GM21390 (cell line): ENCODE measurements at regions not wholly inside any gene's neighbourhood (a gene's known extent, or its start where the extent isn't known, plus 50 kb on each side); places are given as distances from the start of the nearest gene placed in this dataset.

Experiments used
- ATAC-seq: cut with Tn5 transposase; IDR thresholded peaks from one replicate; pipeline ENCODE4 v1.9.1; 2021; ENCODE audit not compliant: unreplicated experiment

GRCh38 chr3:40976241-40976640 lies 223.1 kb upstream of the CTNNB1 start:
- no peak for ATAC-seq

DNA sequence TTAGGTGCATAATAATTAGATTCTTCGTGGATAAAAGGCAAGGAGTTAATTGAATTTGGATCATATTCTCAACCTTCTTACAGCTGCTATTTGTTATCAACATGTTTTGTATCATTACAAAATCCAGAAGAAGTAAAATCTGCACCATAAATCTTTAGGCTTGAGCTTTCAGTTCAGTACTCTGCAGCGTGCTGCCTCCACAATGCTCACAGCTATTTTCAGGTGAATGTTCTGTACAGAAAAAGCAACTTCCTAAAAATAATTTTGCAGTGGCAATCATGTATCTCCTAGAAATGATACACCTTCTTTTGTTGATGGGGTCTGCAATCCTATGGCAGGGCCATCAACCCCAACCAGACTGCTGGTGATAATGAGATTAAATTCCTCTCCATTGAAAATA lies 220.9 kb upstream of the CTNNB1 start:
- no peak for ATAC-seq

- no peak for ATAC-seq
These were observed 219.3 kb upstream of the CTNNB1 start for GRCh38 chr3:40979962-40980361.

DNA sequence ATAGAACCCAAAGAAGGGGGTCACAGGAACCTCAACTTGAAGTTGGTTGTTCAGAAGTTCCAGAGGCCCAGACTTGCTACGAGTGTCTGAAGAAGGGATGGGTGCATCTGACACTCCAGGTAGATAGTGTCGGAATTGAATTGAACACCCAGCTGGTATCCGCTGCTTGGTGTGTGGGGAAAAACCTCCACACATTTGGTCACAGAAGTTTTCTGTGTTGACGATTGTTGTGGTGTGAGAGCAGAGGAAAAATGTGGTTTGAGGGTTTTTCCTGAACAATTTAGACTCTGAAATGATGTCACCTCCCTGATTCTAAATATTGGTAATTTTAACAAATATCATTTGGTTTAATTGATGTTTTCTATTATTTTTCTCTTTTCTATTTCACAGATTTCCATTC lies 218.8 kb upstream of the CTNNB1 start:
- no peak for ATAC-seq

GRCh38 chr3:40985195-40985594 lies 214.1 kb upstream of the CTNNB1 start:
- no peak for ATAC-seq

GRCh38 chr3:40988468-40988867 lies 210.8 kb upstream of the CTNNB1 start:
- ATAC-seq: no peak

GRCh38 chr3:40989141-40990061 lies 209.9 kb upstream of the CTNNB1 start:
- ATAC-seq: no peak

DNA sequence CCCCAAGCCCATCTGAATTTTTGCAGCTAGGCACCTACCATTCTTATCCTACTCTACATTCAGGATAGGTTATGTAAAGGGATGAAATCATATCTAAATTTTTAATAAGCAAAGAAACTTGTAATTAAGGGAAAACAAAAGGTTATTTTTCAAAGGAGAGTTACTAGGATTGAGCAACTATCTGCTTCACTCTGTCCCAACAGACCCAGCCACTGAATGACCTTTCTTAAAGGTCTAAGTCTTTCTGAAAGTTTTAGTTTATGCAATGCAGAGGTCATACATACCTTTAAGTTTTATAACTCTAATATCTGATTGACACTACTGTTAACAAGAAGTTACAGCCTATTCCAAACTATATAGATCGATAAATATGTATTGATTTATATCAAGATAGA lies 209.2 kb upstream of the CTNNB1 start:
- ATAC-seq: no peak

GRCh38 chr3:40992023-40992422 lies 207.3 kb upstream of the CTNNB1 start:
- ATAC-seq: no peak

- ATAC-seq: no peak
These were observed 204.7 kb upstream of the CTNNB1 start for GRCh38 chr3:40994611-40995010.

- ATAC-seq: no peak
These were observed 204.0 kb upstream of the CTNNB1 start for GRCh38 chr3:40995271-40995670.

GRCh38 chr3:40996382-40996781 lies 202.9 kb upstream of the CTNNB1 start:
- no peak for ATAC-seq

GRCh38 chr3:40996827-40997710 lies 202.2 kb upstream of the CTNNB1 start:
- ATAC-seq: no peak

DNA sequence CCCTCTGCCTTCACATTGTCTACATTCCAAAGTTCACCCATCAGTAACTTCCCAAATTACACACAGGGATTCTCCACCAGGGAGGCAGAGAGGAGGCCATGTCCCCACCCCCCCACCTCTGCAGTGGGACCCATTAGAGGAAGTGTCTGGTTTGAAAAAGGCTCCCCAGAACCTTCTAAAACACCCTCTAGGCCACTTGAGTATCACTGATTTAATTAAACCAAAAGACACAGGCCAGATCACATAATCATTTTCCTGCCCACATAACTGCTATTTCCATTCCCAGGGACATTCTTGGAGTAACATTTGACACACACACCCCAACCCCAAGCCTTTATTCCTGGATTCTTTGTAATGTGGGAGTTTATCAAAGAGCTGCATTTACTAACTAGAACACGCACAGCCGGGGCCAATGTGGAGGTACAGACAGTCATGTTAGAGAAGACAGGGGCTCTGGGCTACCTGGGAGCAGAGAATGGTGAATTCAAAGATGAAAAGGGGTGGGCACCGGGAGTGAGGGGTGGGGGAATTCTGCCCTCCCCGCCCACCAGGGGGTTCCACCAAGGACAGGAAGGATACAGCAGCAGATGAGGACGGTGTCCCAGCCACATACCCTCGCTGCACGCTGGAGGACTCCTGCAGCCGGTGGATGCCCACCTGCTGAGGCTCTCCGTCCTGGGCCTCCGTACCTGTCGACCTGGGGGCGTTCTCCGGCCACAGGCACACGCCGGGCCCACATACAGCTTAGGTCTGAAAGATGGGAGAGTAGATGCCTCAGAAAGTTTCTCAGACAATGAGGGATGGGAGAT lies 201.4 kb upstream of the CTNNB1 start:
- ATAC-seq: no peak

GRCh38 chr3:40999682-41000081 lies 199.6 kb upstream of the CTNNB1 start:
- no peak for ATAC-seq

DNA sequence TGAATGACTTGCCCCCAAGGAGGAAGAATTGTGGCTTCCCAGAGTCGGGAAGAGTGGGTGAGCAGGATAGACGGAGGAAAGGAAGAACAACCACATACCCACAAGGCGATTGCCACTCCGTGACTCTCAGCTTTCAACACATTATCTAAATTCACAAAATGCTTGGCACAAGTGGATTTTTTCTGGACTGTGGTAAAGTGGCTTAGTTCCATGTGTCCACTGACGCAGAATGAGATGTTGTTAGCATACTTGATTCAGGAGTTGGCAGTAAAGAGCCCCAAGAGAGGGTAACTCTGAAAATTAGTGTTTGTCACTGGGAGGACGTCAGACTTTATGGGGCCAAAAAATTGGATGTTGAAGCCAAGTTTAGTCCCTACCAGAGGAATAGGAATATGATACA lies 198.8 kb upstream of the CTNNB1 start:
- ATAC-seq: no peak

DNA sequence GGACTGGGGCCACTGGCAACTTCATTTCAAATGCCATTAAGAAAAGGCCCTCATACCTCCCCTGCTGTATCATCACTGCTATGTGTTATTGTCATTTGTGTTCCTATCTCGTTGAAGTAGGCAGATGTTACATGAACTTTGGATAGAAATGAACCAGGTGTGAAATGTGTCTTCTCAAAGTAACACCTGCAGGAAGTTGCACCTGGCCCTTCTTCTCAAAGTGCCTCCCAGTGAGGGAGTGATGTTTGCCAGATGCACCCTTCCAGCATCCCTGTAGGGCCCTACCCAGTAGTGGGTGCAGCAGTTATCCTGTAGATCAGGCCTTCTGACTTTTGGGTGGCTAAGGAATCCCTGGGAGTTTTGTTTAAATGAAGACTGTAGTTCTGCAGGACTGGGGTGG lies 197.7 kb upstream of the CTNNB1 start:
- no peak for ATAC-seq

- ATAC-seq: no peak
These were observed 197.2 kb upstream of the CTNNB1 start for GRCh38 chr3:41002104-41002503.

GRCh38 chr3:41007399-41007798 lies 191.9 kb upstream of the CTNNB1 start:
- ATAC-seq: no peak

DNA sequence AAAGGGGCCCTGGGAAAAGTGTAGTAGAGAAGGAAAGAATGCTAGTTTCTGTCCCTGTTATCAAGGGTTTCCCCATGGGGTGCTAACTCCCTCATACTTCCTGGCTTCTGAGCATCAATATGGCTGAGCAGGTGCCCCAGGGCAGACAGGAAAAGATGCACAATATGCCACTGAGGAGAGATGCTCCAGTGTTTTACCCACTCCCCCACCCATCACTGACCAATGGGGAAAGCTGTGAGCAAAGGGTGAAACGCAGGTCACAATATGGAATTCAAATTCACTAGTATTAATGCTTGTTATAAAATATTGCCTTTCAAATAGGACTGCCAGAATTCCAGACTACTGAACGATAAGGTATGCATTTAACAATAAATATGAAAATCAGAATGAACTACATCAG lies 187.5 kb upstream of the CTNNB1 start:
- no peak for ATAC-seq

GRCh38 chr3:41018855-41019254 lies 180.4 kb upstream of the CTNNB1 start:
- ATAC-seq: no peak
